ENCODE measurements at regions not wholly inside any gene's neighbourhood (a gene's known extent, or its start where the extent isn't known, plus 50 kb on each side); places are given as distances from the start of the nearest gene placed in this dataset.

GRCh38 chr10:120180160-120180559 lies 276.9 kb upstream of the PLPP4 start:
- H3K36me3 Mint-ChIP-seq (ENCODE audit: low read depth): no peaks in the 10 kb centered on the region
- Histone ChIP-seq H3K27ac (ENCODE audit: low read depth, low read length) (no peak overlapping the region), H3K9me3 (ENCODE audit: control insufficient read depth, low read length) (no peaks in the 10 kb centered on the region), H3K9ac (ENCODE audit: extremely low read depth, low read length, poor library complexity, severe bottlenecking) (no peak overlapping the region), H3K27me3 (ENCODE audit: control insufficient read depth, insufficient read depth, low read length, poor library complexity, severe bottlenecking) (no peaks in the 10 kb centered on the region), H3K4me3 (ENCODE audit: low read length) (no peak overlapping the region), H3K4me1 (ENCODE audit: control insufficient read depth, insufficient read depth, low read length) (no peaks in the 10 kb centered on the region), H3K36me3 (ENCODE audit: control insufficient read depth, insufficient read depth, low read length) (no peaks in the 10 kb centered on the region)
- H3K9me3 Mint-ChIP-seq: no peaks in the 10 kb centered on the region
- 95% methylated on average over 3 of the region's 3 CpGs; no CpG with 5 or more reads in 1 of the 2 experiments for WGBS, 2 experiments (ENCODE audit: insufficient coverage in 1 of 2, insufficient read length in 1 of 2)
- TF ChIP-seq CTCF (conservative IDR thresholded peaks at IDR 0.05): no peak
- no peaks in the 10 kb centered on the region for H3K27me3 Mint-ChIP-seq (ENCODE audit: insufficient read depth)
- no peak overlapping the region for H3K4me3 Mint-ChIP-seq
- H3K27ac Mint-ChIP-seq: no peak overlapping the region
- DNase-seq: no peak
- H3K4me1 Mint-ChIP-seq: peaks cover 5% of the 10 kb centered on the region

- Histone ChIP-seq H3K36me3 (ENCODE audit: control insufficient read depth, insufficient read depth, low read length) (no peaks in the 10 kb centered on the region), H3K9me3 (ENCODE audit: control insufficient read depth, low read length) (no peaks in the 10 kb centered on the region), H3K27ac (ENCODE audit: low read depth, low read length) (no peak overlapping the region), H3K4me3 (ENCODE audit: low read length) (no peak overlapping the region), H3K4me1 (ENCODE audit: control insufficient read depth, insufficient read depth, low read length) (no peaks in the 10 kb centered on the region), H3K9ac (ENCODE audit: extremely low read depth, low read length, poor library complexity, severe bottlenecking) (no peak overlapping the region), H3K27me3 (ENCODE audit: control insufficient read depth, insufficient read depth, low read length, poor library complexity, severe bottlenecking) (no peaks in the 10 kb centered on the region)
- H3K27me3 Mint-ChIP-seq (ENCODE audit: insufficient read depth): no peaks in the 10 kb centered on the region
- DNase-seq: no peak
- no peaks in the 10 kb centered on the region for H3K36me3 Mint-ChIP-seq (ENCODE audit: low read depth)
- 77 to 80% methylated on average over 3 to 8 of the region's 8 CpGs for WGBS, 2 experiments (ENCODE audit: insufficient coverage in 1 of 2, insufficient read length in 1 of 2)
- peaks cover 5% of the 10 kb centered on the region for H3K4me1 Mint-ChIP-seq
- TF ChIP-seq CTCF (conservative IDR thresholded peaks at IDR 0.05): peak; percentile 29
- H3K27ac Mint-ChIP-seq: no peak overlapping the region
- H3K9me3 Mint-ChIP-seq: no peaks in the 10 kb centered on the region
- H3K4me3 Mint-ChIP-seq: no peak overlapping the region
Measured at GRCh38 chr10:120181154-120181553, 275.9 kb upstream of the PLPP4 start.

- no peak overlapping the region for H3K4me3 Mint-ChIP-seq
- Histone ChIP-seq H3K9ac (ENCODE audit: extremely low read depth, low read length, poor library complexity, severe bottlenecking) (no peak overlapping the region), H3K36me3 (ENCODE audit: control insufficient read depth, insufficient read depth, low read length) (no peaks in the 10 kb centered on the region), H3K4me3 (ENCODE audit: low read length) (no peak overlapping the region), H3K27me3 (ENCODE audit: control insufficient read depth, insufficient read depth, low read length, poor library complexity, severe bottlenecking) (no peaks in the 10 kb centered on the region), H3K4me1 (ENCODE audit: control insufficient read depth, insufficient read depth, low read length) (no peaks in the 10 kb centered on the region), H3K9me3 (ENCODE audit: control insufficient read depth, low read length) (no peaks in the 10 kb centered on the region), H3K27ac (ENCODE audit: low read depth, low read length) (no peak overlapping the region)
- H3K9me3 Mint-ChIP-seq: no peaks in the 10 kb centered on the region
- H3K4me1 Mint-ChIP-seq: peaks cover 5% of the 10 kb centered on the region
- no peak overlapping the region for H3K27ac Mint-ChIP-seq
- no peaks in the 10 kb centered on the region for H3K36me3 Mint-ChIP-seq (ENCODE audit: low read depth)
- no peaks in the 10 kb centered on the region for H3K27me3 Mint-ChIP-seq (ENCODE audit: insufficient read depth)
- TF ChIP-seq CTCF (conservative IDR thresholded peaks at IDR 0.05): no peak
- 94 to 100% methylated on average over 1 of the region's 1 CpG for WGBS, 2 experiments (ENCODE audit: insufficient coverage in 1 of 2, insufficient read length in 1 of 2)
- DNase-seq: no peak
Measured at GRCh38 chr10:120182431-120182830, 274.6 kb upstream of the PLPP4 start.
